ENCODE measurements at regions not wholly inside any gene's neighbourhood (a gene's known extent, or its start where the extent isn't known, plus 50 kb on each side); places are given as distances from the start of the nearest gene placed in this dataset.

DNA sequence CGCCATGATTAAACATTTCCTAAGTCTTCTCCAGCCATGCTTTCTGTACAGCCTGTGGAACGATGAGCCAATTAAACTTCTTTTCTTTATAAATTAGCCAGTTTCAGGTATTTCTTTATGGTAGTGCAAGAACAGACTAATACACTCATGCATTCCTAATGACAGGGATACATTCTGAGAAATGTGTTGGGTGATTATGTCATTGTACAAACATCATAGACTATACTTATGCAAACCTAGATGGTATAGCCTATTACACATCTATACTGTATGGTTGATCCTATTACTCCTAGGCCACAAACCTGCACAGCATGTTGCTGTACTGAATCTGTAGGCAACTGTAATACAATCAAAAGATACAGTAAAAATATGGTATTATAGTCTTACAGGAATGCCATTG lies 83.1 kb downstream of the ATOH1 start:
- TF ChIP-seq, protein P1, sequence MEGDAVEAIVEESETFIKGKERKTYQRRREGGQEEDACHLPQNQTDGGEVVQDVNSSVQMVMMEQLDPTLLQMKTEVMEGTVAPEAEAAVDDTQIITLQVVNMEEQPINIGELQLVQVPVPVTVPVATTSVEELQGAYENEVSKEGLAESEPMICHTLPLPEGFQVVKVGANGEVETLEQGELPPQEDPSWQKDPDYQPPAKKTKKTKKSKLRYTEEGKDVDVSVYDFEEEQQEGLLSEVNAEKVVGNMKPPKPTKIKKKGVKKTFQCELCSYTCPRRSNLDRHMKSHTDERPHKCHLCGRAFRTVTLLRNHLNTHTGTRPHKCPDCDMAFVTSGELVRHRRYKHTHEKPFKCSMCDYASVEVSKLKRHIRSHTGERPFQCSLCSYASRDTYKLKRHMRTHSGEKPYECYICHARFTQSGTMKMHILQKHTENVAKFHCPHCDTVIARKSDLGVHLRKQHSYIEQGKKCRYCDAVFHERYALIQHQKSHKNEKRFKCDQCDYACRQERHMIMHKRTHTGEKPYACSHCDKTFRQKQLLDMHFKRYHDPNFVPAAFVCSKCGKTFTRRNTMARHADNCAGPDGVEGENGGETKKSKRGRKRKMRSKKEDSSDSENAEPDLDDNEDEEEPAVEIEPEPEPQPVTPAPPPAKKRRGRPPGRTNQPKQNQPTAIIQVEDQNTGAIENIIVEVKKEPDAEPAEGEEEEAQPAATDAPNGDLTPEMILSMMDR (IDR thresholded peaks at IDR 0.05), result no peak
- no peak for TF ChIP-seq POLR2A (IDR thresholded peaks at IDR 0.05)
